ENCODE measurements at regions not wholly inside any gene's neighbourhood (a gene's known extent, or its start where the extent isn't known, plus 50 kb on each side); places are given as distances from the start of the nearest gene placed in this dataset.

DNA sequence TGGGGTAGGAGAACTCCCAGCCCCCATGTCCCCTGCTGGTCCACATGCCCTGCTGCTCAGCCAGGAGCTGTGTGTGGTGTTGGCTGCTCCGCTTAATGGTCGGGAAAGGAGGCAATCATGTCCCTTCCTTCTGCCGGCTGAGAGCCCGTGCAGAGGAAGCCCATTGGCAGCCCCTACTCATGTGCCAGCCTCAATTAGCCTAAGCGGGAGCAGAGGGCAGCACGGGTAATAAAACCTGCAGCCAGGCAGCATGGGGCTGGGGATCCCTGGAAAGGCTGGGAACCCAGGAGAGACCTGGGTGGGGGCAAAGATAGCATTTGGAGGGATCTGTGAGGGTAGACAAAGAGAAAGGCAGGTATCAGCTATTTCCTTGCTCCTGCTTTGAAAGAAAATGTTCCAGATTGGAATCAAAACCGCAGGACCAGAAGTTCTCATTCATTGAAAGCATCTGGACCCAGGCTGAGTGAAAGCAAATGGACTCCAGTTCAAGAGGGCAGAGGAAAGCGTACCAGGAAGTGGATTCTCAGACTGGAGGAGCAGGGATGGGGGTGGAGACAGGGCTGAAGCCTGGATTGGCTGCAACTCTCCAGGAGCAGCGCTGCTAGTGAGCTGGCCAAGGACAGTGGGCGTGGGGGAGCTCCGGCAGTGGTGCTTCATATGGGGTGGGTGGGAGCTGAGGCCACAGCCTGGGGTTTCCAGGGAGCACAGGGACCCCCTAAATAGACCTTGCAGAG lies 103.4 kb upstream of the NECTIN1 start:
- Histone ChIP-seq H3K4me1 (peaks cover 0 to 3% (median 0%) of the 10 kb centered on the region in 12 donors), H3K36me3 (no peaks in the 10 kb centered on the region), H3K4me3 (no peak overlapping the region), H3K27me3 (peaks cover 0 to 5% (median 0%) of the 10 kb centered on the region in 9 donors), H3K27ac (no peak overlapping the region), H3K9me3 (no peaks in the 10 kb centered on the region)
- DNase-seq (peak in 1 of 5 donors; percentile 16), ATAC-seq (peak in 3 of 4 donors; percentile 37 to 70 (median 60))
- WGBS, 4 donors: 53 to 69% (median 66%) methylated on average over 11 of the region's 11 CpGs
- TF ChIP-seq, protein P1, sequence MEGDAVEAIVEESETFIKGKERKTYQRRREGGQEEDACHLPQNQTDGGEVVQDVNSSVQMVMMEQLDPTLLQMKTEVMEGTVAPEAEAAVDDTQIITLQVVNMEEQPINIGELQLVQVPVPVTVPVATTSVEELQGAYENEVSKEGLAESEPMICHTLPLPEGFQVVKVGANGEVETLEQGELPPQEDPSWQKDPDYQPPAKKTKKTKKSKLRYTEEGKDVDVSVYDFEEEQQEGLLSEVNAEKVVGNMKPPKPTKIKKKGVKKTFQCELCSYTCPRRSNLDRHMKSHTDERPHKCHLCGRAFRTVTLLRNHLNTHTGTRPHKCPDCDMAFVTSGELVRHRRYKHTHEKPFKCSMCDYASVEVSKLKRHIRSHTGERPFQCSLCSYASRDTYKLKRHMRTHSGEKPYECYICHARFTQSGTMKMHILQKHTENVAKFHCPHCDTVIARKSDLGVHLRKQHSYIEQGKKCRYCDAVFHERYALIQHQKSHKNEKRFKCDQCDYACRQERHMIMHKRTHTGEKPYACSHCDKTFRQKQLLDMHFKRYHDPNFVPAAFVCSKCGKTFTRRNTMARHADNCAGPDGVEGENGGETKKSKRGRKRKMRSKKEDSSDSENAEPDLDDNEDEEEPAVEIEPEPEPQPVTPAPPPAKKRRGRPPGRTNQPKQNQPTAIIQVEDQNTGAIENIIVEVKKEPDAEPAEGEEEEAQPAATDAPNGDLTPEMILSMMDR (IDR thresholded peaks at IDR 0.05): no peak
- no peak for TF ChIP-seq POLR2A (IDR thresholded peaks at IDR 0.05)
- intact Hi-C loops (cut with DNase I): no loop called here

DNA sequence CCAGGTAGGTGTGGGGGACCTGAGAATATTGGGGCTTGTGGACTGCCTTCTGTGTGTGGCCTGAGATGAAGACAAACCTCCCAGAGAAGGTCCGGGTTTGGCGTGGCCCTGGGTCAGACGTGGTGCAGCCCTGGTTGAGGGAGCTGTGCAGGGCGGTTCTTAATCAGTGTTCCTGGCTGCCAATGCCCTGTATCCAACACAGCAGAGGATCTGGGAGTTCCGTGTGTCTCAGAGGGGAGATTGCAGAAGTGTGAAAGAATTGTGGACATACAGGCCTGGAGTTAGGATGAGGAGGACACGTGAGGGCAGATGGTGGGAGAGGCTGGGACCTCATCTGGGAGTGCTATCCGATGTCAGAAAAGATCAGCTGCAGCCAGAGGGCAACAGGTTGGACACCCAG lies 102.0 kb upstream of the NECTIN1 start:
- ATAC-seq: no peak
- DNase-seq: no peak
- Histone ChIP-seq H3K4me1 (peaks cover 0 to 3% (median 0%) of the 10 kb centered on the region in 12 donors), H3K36me3 (no peaks in the 10 kb centered on the region), H3K9me3 (peaks cover 0 to 4% (median 0%) of the 10 kb centered on the region in 12 donors), H3K27me3 (peaks cover 0 to 5% (median 0%) of the 10 kb centered on the region in 9 donors), H3K27ac (no peak overlapping the region), H3K4me3 (no peak overlapping the region)
- intact Hi-C loops (cut with DNase I): no loop called here
- no peak for TF ChIP-seq POLR2A (IDR thresholded peaks at IDR 0.05)
- TF ChIP-seq, protein P1 (IDR thresholded peaks at IDR 0.05): no peak
- 59 to 80% (median 70%) methylated on average over 7 of the region's 7 CpGs for WGBS, 4 donors

DNA sequence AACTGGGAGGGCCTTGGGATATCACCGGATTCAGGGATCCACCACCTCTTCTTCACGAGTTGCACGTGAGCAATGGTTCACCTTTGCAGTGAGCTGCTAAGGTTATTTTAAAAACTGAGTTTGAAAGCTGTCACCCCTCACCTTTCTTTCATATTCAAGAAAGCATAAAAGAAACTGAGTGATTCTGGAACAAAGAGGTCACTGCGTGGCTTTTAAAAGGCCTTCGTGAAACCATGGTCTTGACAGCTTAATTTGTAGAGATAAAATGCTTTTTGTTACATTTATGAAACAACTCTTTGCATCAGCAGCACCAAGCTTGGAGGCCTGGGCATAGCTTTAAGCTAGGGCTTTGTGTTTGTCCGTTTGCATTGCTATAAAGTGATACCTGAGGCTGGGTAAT lies 101.4 kb upstream of the NECTIN1 start:
- no peaks in the 10 kb centered on the region for H3K36me3 ChIP-seq
- H3K27ac ChIP-seq: no peak overlapping the region
- TF ChIP-seq, protein P1 (IDR thresholded peaks at IDR 0.05): no peak
- TF ChIP-seq POLR2A (IDR thresholded peaks at IDR 0.05): no peak
- H3K4me3 ChIP-seq: no peak overlapping the region
- 90 to 95% (median 93%) methylated on average over 6 of the region's 6 CpGs for WGBS, 4 donors
- intact Hi-C loops (cut with DNase I): no loop called here
- H3K27me3 ChIP-seq: peaks cover 0 to 5% (median 0%) of the 10 kb centered on the region in 9 donors
- peaks cover 0 to 3% (median 0%) of the 10 kb centered on the region in 12 donors for H3K4me1 ChIP-seq
- DNase-seq: no peak
- peaks cover 0 to 10% (median 1%) of the 10 kb centered on the region in 12 donors for H3K9me3 ChIP-seq
- no peak for ATAC-seq

DNA sequence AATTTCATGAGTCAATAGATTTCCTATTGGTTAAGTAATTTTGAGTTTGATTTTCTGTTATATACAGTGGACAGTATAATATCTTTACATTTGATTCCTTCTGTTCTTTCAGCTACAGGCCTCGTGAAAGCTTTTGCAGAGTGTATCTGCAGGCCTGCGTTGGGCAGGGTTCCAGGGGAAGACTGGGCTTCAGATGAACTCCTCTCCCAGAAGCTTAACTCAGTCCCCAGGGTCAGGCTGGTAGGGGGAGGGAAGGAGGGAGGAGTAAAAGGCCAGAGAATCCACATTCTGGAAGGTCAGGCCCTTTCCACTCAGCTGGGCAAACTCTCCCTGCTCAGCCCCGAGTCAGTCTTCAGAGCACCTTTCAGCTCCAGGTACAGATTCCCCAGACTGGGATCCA lies 100.4 kb upstream of the NECTIN1 start:
- DNase-seq (peak in 1 of 5 donors; percentile 49), ATAC-seq (no peak)
- Histone ChIP-seq H3K27ac (no peak overlapping the region), H3K4me1 (peaks cover 0 to 3% (median 0%) of the 10 kb centered on the region in 12 donors), H3K4me3 (no peak overlapping the region), H3K36me3 (no peaks in the 10 kb centered on the region), H3K27me3 (peaks cover 0 to 5% (median 0%) of the 10 kb centered on the region in 9 donors), H3K9me3 (peaks cover 0 to 14% (median 1%) of the 10 kb centered on the region in 12 donors)
- intact Hi-C loops (cut with DNase I): no loop called here
- TF ChIP-seq, protein P1 (IDR thresholded peaks at IDR 0.05): no peak
- TF ChIP-seq POLR2A (IDR thresholded peaks at IDR 0.05): no peak
- WGBS, 4 donors: 48 to 69% (median 56%) methylated on average over 3 of the region's 3 CpGs
